HepG2 (cell line): ENCODE measurements at regions not wholly inside any gene's neighbourhood (a gene's known extent, or its start where the extent isn't known, plus 50 kb on each side); places are given as distances from the start of the nearest gene placed in this dataset.

Experiments
- ATAC-seq: fragments of 200-7000 bp; cut with Tn5 transposase; 3 replicates; pipeline ENCODE4 v1.9.1; 2020; ENCODE audit warnings: mild to moderate bottlenecking, moderate library complexity
- BruUV-seq: library from RNA; stranded (reverse); fragments of 400-500 nt; replicated peaks from 2 replicates; lab custom pipeline; 2021; lab: Mats Ljungman, UMichigan
- CTCF ChIA-PET: fragments of 300-600 bp; formaldehyde crosslinking; extraction: SDS; loops from one replicate; lab custom pipeline; 2021; ENCODE audit warnings: low total read pairs, inconsistent platforms, low intra/inter-chr PET ratio; lab: Yijun Ruan, JAX
- POLR2A ChIA-PET: fragments of 350-600 bp; sonication (Branson Sonifier 250); formaldehyde crosslinking; loops from one replicate; lab custom pipeline; 2020; ENCODE audit warnings: antibody characterized with exemption, inconsistent platforms; lab: Yijun Ruan, JAX
- DNase-seq: peaks from one replicate; pipeline ENCODE4 v3.0.0-alpha.2; 2015; ENCODE audit warnings: low spot score
- FAIRE-seq: peaks from 3 replicates; lab custom pipeline; 2011; peaks lifted over from hg19 to GRCh38; lab: Jason Lieb, UNC
- H2AFZ ChIP-seq: one replicate; pipeline ENCODE4 v1.6.1; 2011; ENCODE audit warnings: low read length, inconsistent platforms
- H3K27ac ChIP-seq: fragments of 300-600 bp; 3 replicates; pipeline ENCODE4 v1.8.0; 2011; ENCODE audit warnings: mixed run types, mild to moderate bottlenecking, mixed read lengths, low read length, inconsistent platforms; ENCODE audit not compliant: insufficient read depth; ENCODE audit errors: extremely low read length
- H3K27me3 ChIP-seq, 2 experiments: fragments of 200-600 bp in 1 of 2; 2 replicates in 1 of 2; 3 replicates in 1 of 2; pipeline versions ENCODE4 v1.6.0 to v1.8.0; 2011; ENCODE audit warnings: low read length in 2 of 2, mild to moderate bottlenecking in 2 of 2, moderate library complexity in 2 of 2, inconsistent platforms in 1 of 2; ENCODE audit not compliant: insufficient read depth in 2 of 2, control insufficient read depth in 1 of 2
- H3K36me3 ChIP-seq, 2 experiments: fragments of 200-600 bp in 1 of 2; replicated peaks in 1 of 2; 2 replicates in 1 of 2; 3 replicates in 1 of 2; pipeline versions ENCODE4 v1.5.1 to v1.8.0; 2011; ENCODE audit warnings: low read length in 2 of 2, inconsistent platforms in 1 of 2; ENCODE audit not compliant: insufficient read depth in 2 of 2, control insufficient read depth in 1 of 2
- H3K4me1 ChIP-seq: 2 replicates; pipeline ENCODE4 v1.5.1; 2012; ENCODE audit warnings: low read length, inconsistent platforms; ENCODE audit not compliant: insufficient read depth
- H3K4me2 ChIP-seq: 2 replicates; pipeline ENCODE4 v1.6.0; 2011; ENCODE audit warnings: low read depth, low read length, inconsistent platforms
- H3K4me3 ChIP-seq, 3 experiments: fragments of 200-600 bp in 1 of 3; sonication (generic), shearing (Covaris generic) in 1 of 3; replicated peaks in 1 of 3; 2 replicates each; pipeline ENCODE4 v1.5.1; 2011 to 2016; ENCODE audit warnings: low read length in 3 of 3, inconsistent platforms in 2 of 3, low read depth in 2 of 3, mild to moderate bottlenecking in 2 of 3, control low read depth in 1 of 3, mixed read lengths in 1 of 3; ENCODE audit not compliant: insufficient read depth in 1 of 3
- H3K79me2 ChIP-seq: one replicate; pipeline ENCODE4 v1.6.1; 2011; ENCODE audit warnings: low read length, inconsistent platforms; ENCODE audit not compliant: insufficient read depth
- H3K9ac ChIP-seq: 2 replicates; pipeline ENCODE4 v1.6.0; 2011; ENCODE audit warnings: mild to moderate bottlenecking, low read depth, low read length, inconsistent platforms; ENCODE audit not compliant: insufficient read depth
- H3K9me3 ChIP-seq: 2 replicates; pipeline ENCODE4 v1.5.1; 2012; ENCODE audit warnings: mild to moderate bottlenecking, low read length
- H4K20me1 ChIP-seq: 2 replicates; pipeline ENCODE4 v1.6.0; 2011; ENCODE audit warnings: inconsistent platforms, mild to moderate bottlenecking, low read length, moderate library complexity; ENCODE audit not compliant: insufficient read depth
- ATM ChIP-seq: fragments of 450-650 bp; IDR thresholded peaks from 2 replicates; pipeline ENCODE4 v1.7.1; 2017; ENCODE audit warnings: mild to moderate bottlenecking, borderline replicate concordance
- CEBPG ChIP-seq: IDR thresholded peaks from 2 replicates; pipeline ENCODE4 v1.6.1; 2016
- DMAP1 ChIP-seq: IDR thresholded peaks from 2 replicates; pipeline ENCODE4 v1.6.1; 2016
- REXO4 ChIP-seq: sonication (generic); formaldehyde crosslinking; IDR thresholded peaks from 2 replicates; pipeline ENCODE4 v1.8.0; 2022; ENCODE audit warnings: missing genetic modification reagents, mild to moderate bottlenecking, borderline replicate concordance
- RFXANK ChIP-seq: IDR thresholded peaks from 2 replicates; pipeline ENCODE4 v1.6.1; 2016
- ZNF318 ChIP-seq: sonication (generic); formaldehyde crosslinking; IDR thresholded peaks from 2 replicates; pipeline ENCODE4 v1.4.0; 2020; ENCODE audit warnings: mild to moderate bottlenecking, missing genetic modification reagents
- ZNF598 ChIP-seq: sonication (generic); formaldehyde crosslinking; IDR thresholded peaks from 2 replicates; pipeline ENCODE4 v1.5.1; 2020; ENCODE audit warnings: mild to moderate bottlenecking, missing genetic modification reagents, borderline replicate concordance
- ZNF891 ChIP-seq: sonication (generic); formaldehyde crosslinking; IDR thresholded peaks from 2 replicates; pipeline ENCODE4 v1.5.0; 2020; ENCODE audit warnings: mild to moderate bottlenecking, missing genetic modification reagents
- WGBS: methylation state at CpG from one replicate; pipeline ENCODE4 v1.1.6; 2017; ENCODE audit warnings: low lambda C conversion rate; 5-methylcytosine and 5-hydroxymethylcytosine counted together
- in situ Hi-C: cut with HindIII; loops from 2 replicates; pipeline ENCODE4 v1.10.0; 2017; ENCODE audit warnings: low pct_unique_long_range_greater_than_20kb; ENCODE audit not compliant: extremely low pct_ligation_motif_present
- intact Hi-C: fragments of 100-400 bp; cut with micrococcal nuclease; formaldehyde crosslinking; loops from one replicate; pipeline ENCODE4 v1.10.0; 2022; ENCODE audit not compliant: unreplicated experiment
- TF ChIP-seq, protein P1 (sequence below): sonication (generic); formaldehyde crosslinking; IDR thresholded peaks from 2 replicates; pipeline ENCODE4 v1.4.0; 2020; ENCODE audit warnings: missing genetic modification reagents

DNA sequence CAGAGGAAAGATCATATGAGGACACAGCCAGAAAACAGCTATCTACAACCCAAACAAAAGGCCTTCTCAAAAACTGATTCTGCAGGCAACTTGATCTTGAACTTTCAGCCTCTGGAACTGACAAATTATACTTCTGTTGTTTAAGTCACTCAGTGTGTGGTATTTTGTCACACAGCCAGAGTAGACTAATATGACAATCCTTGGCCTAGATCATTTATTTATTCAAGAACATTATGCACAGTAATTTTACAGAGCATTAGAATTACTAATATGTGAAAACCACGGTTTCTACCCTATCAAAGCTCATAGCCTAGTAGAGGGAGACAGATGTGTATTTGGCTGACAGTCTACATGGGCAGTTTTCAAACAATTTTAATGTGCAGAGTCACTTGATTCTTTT lies 167.8 kb upstream of the PCDH18 start:
- in situ Hi-C loops, result no loop called here
- ChIA-PET CTCF (no interaction called here), POLR2A (no interaction called here)
- H2AFZ ChIP-seq, result no peak overlapping the region
- H3K36me3 ChIP-seq, result no peaks in the 10 kb centered on the region
- no TSS peak for BruUV-seq
- no peak overlapping the region for H3K4me2 ChIP-seq
- no peak overlapping the region for H3K4me3 ChIP-seq
- no peaks in the 10 kb centered on the region for H3K4me1 ChIP-seq
- DNase-seq (no peak), ATAC-seq (no peak), FAIRE-seq (no peak)
- H3K27me3 ChIP-seq, result no peaks in the 10 kb centered on the region
- TF ChIP-seq REXO4 (CRISPR knock-in tag), result no peak
- no peak overlapping the region for H3K9ac ChIP-seq
- H4K20me1 ChIP-seq, result no peaks in the 10 kb centered on the region
- H3K27ac ChIP-seq, result no peak overlapping the region
- WGBS, result 0% methylated on average over 1 of the region's 1 CpG
- H3K9me3 ChIP-seq, result no peaks in the 10 kb centered on the region
- H3K79me2 ChIP-seq, result no peaks in the 10 kb centered on the region
- intact Hi-C loops, result no loop called here

DNA sequence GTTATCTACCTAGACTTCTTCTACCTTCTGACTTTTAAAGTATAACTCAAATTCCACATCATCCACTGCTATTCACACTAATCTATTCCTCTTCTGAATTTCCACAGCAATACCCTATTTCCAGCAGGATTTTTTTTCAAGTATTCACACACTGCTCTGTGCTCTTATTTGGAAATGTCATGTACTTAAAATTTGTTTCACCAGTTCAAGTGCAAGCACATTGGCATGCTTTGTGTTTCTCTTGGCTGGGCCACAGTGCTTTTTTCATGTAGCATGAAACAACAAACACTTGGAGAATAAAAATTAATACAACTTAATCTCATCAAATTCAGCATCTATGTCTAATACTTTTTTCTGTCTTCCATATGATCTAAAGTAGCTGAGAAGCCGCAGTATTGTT lies 161.8 kb upstream of the PCDH18 start:
- WGBS, result 84% methylated on average over 1 of the region's 1 CpG
- Histone ChIP-seq H3K36me3 (no peaks in the 10 kb centered on the region), H3K4me3 (no peak overlapping the region), H3K27ac (no peak overlapping the region), H3K9ac (no peak overlapping the region), H3K4me2 (no peak overlapping the region), H2AFZ (no peak overlapping the region), H3K27me3 (no peaks in the 10 kb centered on the region), H3K79me2 (no peaks in the 10 kb centered on the region), H4K20me1 (no peaks in the 10 kb centered on the region), H3K4me1 (no peaks in the 10 kb centered on the region), H3K9me3 (no peaks in the 10 kb centered on the region)
- ATAC-seq, result no peak
- FAIRE-seq, result no peak
- intact Hi-C loops, result no loop called here
- in situ Hi-C loops, result no loop called here
- CTCF ChIA-PET, result no interaction called here
- no peak for DNase-seq
- BruUV-seq, result no TSS peak
- POLR2A ChIA-PET, result no interaction called here
- TF ChIP-seq DMAP1 (CRISPR knock-in tag), result no peak
- TF ChIP-seq CEBPG (CRISPR knock-in tag), result no peak
- no peak for TF ChIP-seq RFXANK (CRISPR knock-in tag)
- no peak for TF ChIP-seq ZNF891 (CRISPR knock-in tag)
- TF ChIP-seq ZNF318 (CRISPR knock-in tag), result no peak
- TF ChIP-seq ZNF598 (CRISPR knock-in tag), result no peak
- no peak for TF ChIP-seq ATM
- TF ChIP-seq, protein P1, sequence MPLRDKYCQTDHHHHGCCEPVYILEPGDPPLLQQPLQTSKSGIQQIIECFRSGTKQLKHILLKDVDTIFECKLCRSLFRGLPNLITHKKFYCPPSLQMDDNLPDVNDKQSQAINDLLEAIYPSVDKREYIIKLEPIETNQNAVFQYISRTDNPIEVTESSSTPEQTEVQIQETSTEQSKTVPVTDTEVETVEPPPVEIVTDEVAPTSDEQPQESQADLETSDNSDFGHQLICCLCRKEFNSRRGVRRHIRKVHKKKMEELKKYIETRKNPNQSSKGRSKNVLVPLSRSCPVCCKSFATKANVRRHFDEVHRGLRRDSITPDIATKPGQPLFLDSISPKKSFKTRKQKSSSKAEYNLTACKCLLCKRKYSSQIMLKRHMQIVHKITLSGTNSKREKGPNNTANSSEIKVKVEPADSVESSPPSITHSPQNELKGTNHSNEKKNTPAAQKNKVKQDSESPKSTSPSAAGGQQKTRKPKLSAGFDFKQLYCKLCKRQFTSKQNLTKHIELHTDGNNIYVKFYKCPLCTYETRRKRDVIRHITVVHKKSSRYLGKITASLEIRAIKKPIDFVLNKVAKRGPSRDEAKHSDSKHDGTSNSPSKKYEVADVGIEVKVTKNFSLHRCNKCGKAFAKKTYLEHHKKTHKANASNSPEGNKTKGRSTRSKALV (CRISPR knock-in tag), result no peak
